ENCODE measurements at regions not wholly inside any gene's neighbourhood (a gene's known extent, or its start where the extent isn't known, plus 50 kb on each side); places are given as distances from the start of the nearest gene placed in this dataset.

DNA sequence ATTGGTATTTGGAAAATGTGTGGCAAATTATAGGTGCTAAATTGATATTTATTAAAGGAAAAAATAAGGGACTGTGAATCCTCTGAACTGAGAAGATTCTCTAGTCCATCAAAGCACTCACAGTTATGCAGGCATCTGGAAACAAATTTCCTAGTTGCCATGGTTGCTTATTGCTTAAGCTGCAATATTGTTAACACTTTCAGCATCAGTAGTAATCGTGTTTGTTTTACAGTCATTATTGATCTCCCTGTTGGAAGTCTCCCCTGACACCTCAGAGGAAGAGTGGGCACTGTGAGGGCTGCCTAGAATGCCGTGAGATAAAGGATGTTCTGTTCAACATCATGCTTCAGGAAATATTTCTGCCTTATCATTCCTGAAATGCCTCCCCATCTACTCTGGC is 2004.3 kb upstream of the ADGRL3 start:
- no peak for TF ChIP-seq EP300 (IDR thresholded peaks at IDR 0.05)
- no peak for TF ChIP-seq POLR2AphosphoS5 (IDR thresholded peaks at IDR 0.05)

Data from upper lobe of left lung (tissue), 4 donors.